Lower lobe of right lung (tissue), 2 donors: ENCODE measurements at regions not wholly inside any gene's neighbourhood (a gene's known extent, or its start where the extent isn't known, plus 50 kb on each side); places are given as distances from the start of the nearest gene placed in this dataset.

Source experiments
- ATAC-seq, 2 donors: fragments of 200-7000 bp; cut with Tn5 transposase; one replicate each; pipeline ENCODE4 v1.9.1; 2020 to 2022; ENCODE audit warnings: mild to moderate bottlenecking in 2 of 2, moderate library complexity in 2 of 2
- DNase-seq: peaks from one replicate; pipeline ENCODE4 v3.0.0-alpha.2; 2020
- H3K27ac ChIP-seq: fragments of 200-600 bp; one replicate; pipeline ENCODE4 v1.8.0; 2022
- H3K27me3 ChIP-seq: fragments of 200-600 bp; one replicate; pipeline ENCODE4 v1.8.0; 2022; ENCODE audit warnings: low read depth
- H3K36me3 ChIP-seq: fragments of 200-600 bp; one replicate; pipeline ENCODE4 v1.8.0; 2022; ENCODE audit warnings: mild to moderate bottlenecking
- H3K4me1 ChIP-seq: fragments of 200-600 bp; one replicate; pipeline ENCODE4 v1.8.0; 2022
- H3K4me3 ChIP-seq: fragments of 200-600 bp; one replicate; pipeline ENCODE4 v1.8.0; 2022; ENCODE audit warnings: mild to moderate bottlenecking
- H3K9me3 ChIP-seq: fragments of 200-600 bp; one replicate; pipeline ENCODE4 v1.8.0; 2022
- CTCF ChIP-seq: fragments of 200-600 bp; IDR thresholded peaks from one replicate; pipeline ENCODE4 v1.8.0; 2022; ENCODE audit warnings: antibody characterized with exemption, mild to moderate bottlenecking
- intact Hi-C: fragments of 100-400 bp; cut with DNase I; formaldehyde crosslinking; loops from one replicate; pipeline ENCODE4 v1.11.0; 2022
- donor health status: DM: no; HTN: yes; CAD: no; lungs with severe emphysema.

GRCh38 chr5:145293716-145294115, 541.4 kb downstream of the PRELID2 start:
- TF ChIP-seq CTCF = no peak
- H3K9me3 ChIP-seq = no peaks in the 10 kb centered on the region
- no peaks in the 10 kb centered on the region for H3K4me1 ChIP-seq
- no peak for DNase-seq
- H3K27ac ChIP-seq = no peak overlapping the region
- no peak overlapping the region for H3K4me3 ChIP-seq
- ATAC-seq = no peak
- H3K36me3 ChIP-seq = no peaks in the 10 kb centered on the region
- intact Hi-C loops = no loop called here
- H3K27me3 ChIP-seq = no peaks in the 10 kb centered on the region

- H3K27me3 ChIP-seq = no peaks in the 10 kb centered on the region
- no peak for TF ChIP-seq CTCF
- no peaks in the 10 kb centered on the region for H3K9me3 ChIP-seq
- DNase-seq (no peak), ATAC-seq (no peak)
- intact Hi-C loops = no loop called here
- H3K27ac ChIP-seq = no peak overlapping the region
- H3K4me1 ChIP-seq = no peaks in the 10 kb centered on the region
- no peaks in the 10 kb centered on the region for H3K36me3 ChIP-seq
- no peak overlapping the region for H3K4me3 ChIP-seq
Measured at GRCh38 chr5:145292278-145292677, 542.9 kb downstream of the PRELID2 start.

GRCh38 chr5:145283141-145283810, 551.9 kb downstream of the PRELID2 start:
- intact Hi-C loops = no loop called here
- Histone ChIP-seq H3K36me3 (no peaks in the 10 kb centered on the region), H3K27me3 (no peaks in the 10 kb centered on the region), H3K27ac (no peak overlapping the region), H3K4me1 (no peaks in the 10 kb centered on the region), H3K9me3 (no peaks in the 10 kb centered on the region), H3K4me3 (no peak overlapping the region)
- DNase-seq (no peak), ATAC-seq (no peak)
- TF ChIP-seq CTCF = no peak

GRCh38 chr5:145280806-145281205, 554.3 kb downstream of the PRELID2 start:
- DNase-seq (no peak), ATAC-seq (no peak)
- TF ChIP-seq CTCF = no peak
- Histone ChIP-seq H3K4me1 (no peaks in the 10 kb centered on the region), H3K27ac (no peak overlapping the region), H3K36me3 (no peaks in the 10 kb centered on the region), H3K27me3 (no peaks in the 10 kb centered on the region), H3K4me3 (no peak overlapping the region), H3K9me3 (no peaks in the 10 kb centered on the region)
- intact Hi-C loops = no loop called here

- Histone ChIP-seq H3K4me3 (no peak overlapping the region), H3K4me1 (no peaks in the 10 kb centered on the region), H3K27ac (no peak overlapping the region), H3K36me3 (no peaks in the 10 kb centered on the region), H3K27me3 (no peaks in the 10 kb centered on the region), H3K9me3 (no peaks in the 10 kb centered on the region)
- ATAC-seq = no peak
- no peak for DNase-seq
- intact Hi-C loops = no loop called here
- TF ChIP-seq CTCF = no peak
Measured at GRCh38 chr5:145280214-145280613, 554.9 kb downstream of the PRELID2 start.

GRCh38 chr5:145260670-145261069, 574.5 kb downstream of the PRELID2 start:
- no peaks in the 10 kb centered on the region for H3K9me3 ChIP-seq
- no peak overlapping the region for H3K27ac ChIP-seq
- H3K36me3 ChIP-seq = no peaks in the 10 kb centered on the region
- H3K4me3 ChIP-seq = no peak overlapping the region
- no peaks in the 10 kb centered on the region for H3K27me3 ChIP-seq
- no peaks in the 10 kb centered on the region for H3K4me1 ChIP-seq
- ATAC-seq (no peak), DNase-seq (no peak)
- intact Hi-C loops = no loop called here
- TF ChIP-seq CTCF = no peak
